Superior temporal gyrus (tissue), 1 donor: ENCODE measurements at regions not wholly inside any gene's neighbourhood (a gene's known extent, or its start where the extent isn't known, plus 50 kb on each side); places are given as distances from the start of the nearest gene placed in this dataset.
"Not testable (repeated sequence)": the region's sequence is repeated elsewhere in the genome, so short reads cannot be mapped to it uniquely, and the experiment has no call there.

ENCODE experiments used
- DNase-seq: peaks from one replicate; pipeline ENCODE4 v3.0.0-alpha.2; 2016; ENCODE audit errors: extremely low spot score

GRCh38 chr12:60693019-60693626, 1097.3 kb downstream of the SLC16A7 start:
- DNase-seq: no peak

DNA sequence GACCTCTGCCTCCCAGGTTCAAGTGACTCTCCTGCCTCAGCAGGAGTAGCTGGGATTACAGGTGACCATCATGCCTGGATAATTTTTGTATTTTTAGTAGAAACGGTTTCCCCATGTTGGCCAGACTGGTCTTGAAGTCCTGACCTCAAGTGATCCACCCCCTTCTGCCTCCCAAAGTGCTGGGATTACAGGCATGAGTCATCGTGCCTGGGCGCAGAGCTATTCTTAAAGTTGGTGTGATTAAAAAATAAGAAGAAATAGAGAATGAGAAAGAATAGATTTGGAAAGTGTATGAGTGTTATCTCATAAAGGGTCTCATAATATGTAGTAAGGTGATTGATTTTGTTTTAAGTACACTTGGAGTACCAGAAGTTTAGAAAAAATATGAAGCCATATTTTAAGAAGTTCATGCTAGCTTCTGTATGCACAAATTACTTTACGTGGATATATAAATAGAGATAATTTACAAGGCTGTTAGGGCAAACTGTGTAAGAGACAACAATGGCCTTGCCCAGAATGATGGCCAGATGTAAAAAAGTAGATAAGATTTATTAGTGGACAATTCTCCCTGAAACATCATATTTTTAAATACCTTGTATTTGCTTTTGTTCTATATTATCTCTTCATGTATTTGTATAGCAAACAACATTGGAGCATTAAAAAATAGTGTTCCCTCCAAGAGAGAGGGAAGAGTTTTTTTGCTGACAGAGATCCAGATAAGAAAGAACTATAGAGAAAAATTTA, 1108.5 kb downstream of the SLC16A7 start:
- DNase-seq: no peak

GRCh38 chr12:60710246-60710645, 1114.4 kb downstream of the SLC16A7 start:
- DNase-seq: no peak

DNA sequence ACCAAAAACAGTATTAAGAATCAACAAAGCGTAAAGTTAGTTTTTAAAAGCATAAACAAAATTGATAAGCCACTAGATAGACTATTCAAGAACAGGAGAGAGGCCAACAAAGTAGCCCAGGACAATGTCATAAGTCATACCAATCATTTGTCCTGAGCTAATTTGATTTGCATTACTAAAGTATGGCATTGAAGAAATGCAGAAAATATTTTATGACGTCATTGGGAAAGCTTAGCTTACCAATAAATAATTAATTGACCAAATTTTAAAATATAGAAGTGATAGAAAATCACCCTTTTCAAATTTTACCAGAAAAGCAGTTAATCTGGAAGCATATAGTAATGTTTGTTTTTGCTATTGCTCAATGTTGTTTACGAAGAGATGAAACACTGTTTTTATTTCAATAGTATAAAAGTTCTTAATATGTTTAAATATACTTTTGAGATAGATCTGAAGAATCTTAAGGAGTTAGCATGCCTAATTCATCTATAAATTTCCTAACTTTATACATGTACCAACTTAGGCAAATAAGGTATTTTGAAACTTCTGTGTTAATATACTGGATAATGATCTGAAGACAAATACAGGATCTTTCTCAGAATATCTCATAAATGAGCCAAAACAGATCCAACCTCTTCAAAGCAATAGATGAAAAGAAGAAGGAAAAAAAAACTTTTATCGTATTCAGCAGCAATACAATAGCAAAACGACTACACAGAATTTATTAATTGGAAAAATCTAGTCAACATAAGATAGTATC, 1118.5 kb downstream of the SLC16A7 start:
- no peak for DNase-seq

DNA sequence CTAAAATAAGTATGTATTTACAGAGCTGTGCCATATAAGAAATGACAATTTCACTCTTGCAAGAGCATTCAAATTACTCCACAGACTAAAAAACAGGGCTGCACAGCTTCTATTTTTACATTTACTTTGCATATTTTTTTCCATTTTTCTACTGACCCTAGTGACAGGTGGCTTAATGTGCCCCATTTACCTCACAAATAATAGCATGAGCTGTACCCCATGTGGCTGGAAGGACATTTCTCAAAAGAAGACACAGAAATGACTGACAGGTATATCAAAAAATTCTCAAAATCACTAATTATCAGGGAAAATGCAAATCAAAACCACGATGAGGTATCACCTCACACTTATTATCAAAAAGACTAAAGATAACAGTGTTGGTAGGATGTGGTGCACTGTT, 1128.6 kb downstream of the SLC16A7 start:
- no peak for DNase-seq

GRCh38 chr12:60724984-60725383, 1129.2 kb downstream of the SLC16A7 start:
- no peak for DNase-seq

- DNase-seq: no peak
These were observed 1156.8 kb downstream of the SLC16A7 start for GRCh38 chr12:60752589-60752988.

- DNase-seq: no peak
These were observed 1162.4 kb downstream of the SLC16A7 start for GRCh38 chr12:60758224-60758623.

DNA sequence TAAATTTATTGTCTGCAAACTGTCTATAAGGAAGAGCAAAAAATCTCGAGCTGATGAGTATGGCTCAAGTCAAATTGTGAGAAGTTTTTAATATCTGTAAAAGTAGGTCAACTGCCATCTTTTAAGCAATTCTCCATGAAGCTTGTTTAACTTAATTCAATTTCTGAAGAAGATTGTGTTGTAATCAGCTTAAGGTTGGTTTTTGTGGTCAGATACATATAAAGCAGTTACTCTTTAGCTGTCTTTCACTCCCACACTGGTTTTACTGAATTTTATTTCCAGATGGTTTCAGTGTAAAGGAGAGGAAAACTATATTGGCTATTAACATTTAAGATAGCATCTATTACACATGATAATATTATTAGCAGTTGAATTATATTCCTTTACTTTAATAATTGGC, 1165.1 kb downstream of the SLC16A7 start:
- DNase-seq: no peak

- DNase-seq: not testable (repeated sequence)
These were observed 1205.3 kb downstream of the SLC16A7 start for GRCh38 chr12:60801166-60801565.

GRCh38 chr12:60803147-60803546, 1207.3 kb downstream of the SLC16A7 start:
- DNase-seq: no peak

- no peak for DNase-seq
These were observed 1209.5 kb downstream of the SLC16A7 start for GRCh38 chr12:60805364-60805763.

- DNase-seq: no peak
These were observed 1224.0 kb downstream of the SLC16A7 start for GRCh38 chr12:60819794-60820193.

DNA sequence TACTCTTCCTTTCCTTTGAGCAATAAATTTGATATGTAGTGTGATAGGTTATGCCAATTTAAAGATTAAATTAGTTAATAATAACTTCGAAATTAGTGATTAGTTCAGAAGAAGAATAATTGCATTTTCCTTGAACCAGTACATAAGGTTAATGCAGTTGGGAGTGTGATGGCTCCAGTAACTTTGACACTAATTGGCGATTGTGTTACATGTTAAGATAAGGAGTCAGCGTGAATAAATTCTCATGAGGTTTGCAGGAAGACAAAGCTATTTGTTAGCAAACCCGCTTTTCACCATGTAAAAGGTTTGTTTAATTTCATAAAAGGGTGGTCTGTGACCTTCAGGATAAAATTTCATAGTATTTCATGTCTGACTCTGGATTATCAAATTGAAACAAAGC, 1226.8 kb downstream of the SLC16A7 start:
- no peak for DNase-seq

GRCh38 chr12:60830381-60830780, 1234.6 kb downstream of the SLC16A7 start:
- DNase-seq: no peak

DNA sequence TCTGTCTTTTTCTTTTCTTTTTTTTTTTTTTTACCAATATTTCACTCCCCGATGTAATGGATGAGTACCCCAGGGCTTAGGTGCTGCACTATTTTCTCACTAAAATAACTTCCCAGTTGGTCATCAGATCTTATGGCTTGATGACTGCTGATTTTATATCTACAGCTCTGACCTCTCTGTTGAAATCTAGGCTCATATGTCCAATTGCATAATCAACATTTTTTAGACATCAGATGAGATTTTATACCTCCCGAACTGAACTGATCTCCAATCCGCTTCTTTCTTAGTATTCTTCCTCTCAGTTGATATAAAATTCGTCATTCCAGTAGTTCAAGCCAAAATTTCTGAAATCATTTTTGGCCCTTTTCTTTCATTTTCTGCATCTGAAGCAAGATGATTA, 1236.5 kb downstream of the SLC16A7 start:
- no peak for DNase-seq

DNA sequence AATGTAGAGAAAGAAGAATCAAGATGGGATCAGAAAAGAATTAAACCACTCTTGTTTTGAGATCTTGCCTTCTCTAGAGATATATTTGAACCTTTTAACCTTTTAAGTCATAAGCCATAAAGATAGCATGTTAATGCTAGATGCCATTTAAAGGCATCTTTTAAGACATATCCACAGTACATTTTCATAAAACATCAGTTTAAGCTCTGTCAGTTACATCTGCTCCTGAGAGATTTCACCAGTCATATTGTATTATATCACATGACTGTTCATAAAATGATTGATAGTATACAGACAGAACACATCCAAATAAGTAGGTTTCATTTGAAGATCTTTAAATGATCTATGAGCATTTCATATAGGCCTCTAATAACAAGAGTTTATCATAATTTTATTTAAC, 1238.5 kb downstream of the SLC16A7 start:
- no peak for DNase-seq

GRCh38 chr12:60834806-60835205, 1239.0 kb downstream of the SLC16A7 start:
- no peak for DNase-seq

DNA sequence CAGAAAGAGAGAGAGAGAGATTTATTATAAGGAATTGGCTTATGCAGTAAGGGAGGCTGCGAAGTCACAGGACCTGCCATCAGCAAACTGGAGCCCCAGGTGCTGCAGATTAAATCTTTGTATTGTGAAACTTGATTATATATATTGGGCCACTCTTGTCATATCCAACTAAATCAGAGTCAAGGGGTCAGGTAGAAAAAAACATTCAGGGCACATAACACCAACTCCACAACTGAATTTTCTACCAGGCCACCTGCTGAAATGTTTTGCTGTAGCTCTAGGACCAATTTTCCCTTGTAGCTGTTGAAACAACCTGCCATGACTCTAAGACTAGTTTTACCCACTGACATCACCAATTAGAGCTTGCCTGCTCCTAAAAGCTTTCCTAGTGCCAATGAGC, 1240.8 kb downstream of the SLC16A7 start:
- DNase-seq: no peak

DNA sequence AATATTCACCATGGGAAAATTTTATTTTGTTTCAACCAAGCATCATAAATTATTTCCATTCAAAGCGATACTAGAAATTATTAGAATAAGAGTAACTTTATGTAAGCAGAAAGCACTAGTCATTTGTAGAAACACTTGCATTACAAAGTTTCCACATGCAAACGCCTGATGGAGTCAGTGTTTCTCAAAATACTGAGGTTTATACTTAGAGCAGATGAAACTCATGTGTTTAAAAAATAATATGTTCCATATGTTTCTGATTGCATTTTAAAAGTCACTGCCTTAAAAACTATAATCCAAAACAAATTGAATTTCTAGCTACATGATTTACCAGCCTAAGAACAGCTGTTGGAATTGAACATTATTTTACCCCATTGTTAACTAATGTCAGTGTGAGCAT, 1246.4 kb downstream of the SLC16A7 start:
- DNase-seq: no peak

- no peak for DNase-seq
These were observed 1248.3 kb downstream of the SLC16A7 start for GRCh38 chr12:60844101-60844500.

- no peak for DNase-seq
These were observed 1249.0 kb downstream of the SLC16A7 start for GRCh38 chr12:60844875-60845274.

DNA sequence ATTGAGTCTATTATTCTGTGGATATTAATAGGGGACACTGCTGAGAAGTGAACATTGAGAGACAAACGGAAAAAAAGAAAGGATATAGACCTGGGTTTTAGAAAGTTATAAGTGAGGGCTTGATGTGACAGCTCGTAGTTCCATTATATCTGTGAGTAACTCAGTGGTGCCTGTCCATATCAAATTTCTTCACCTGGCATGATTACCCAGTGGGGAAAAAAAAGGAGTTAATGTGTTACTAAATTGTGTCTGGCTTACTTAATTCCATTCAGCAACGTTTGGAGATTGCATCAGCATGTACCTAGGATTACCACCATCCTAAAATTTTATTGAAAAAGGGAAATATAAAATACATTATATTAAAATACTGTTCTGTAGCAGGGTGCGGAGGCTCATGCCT, 1249.9 kb downstream of the SLC16A7 start:
- DNase-seq: no peak
